CD4-positive, alpha-beta T cell treated with Interleukin-2 at 100 ng/mL for 4 hours (primary cell): ENCODE measurements at regions not wholly inside any gene's neighbourhood (a gene's known extent, or its start where the extent isn't known, plus 50 kb on each side); places are given as distances from the start of the nearest gene placed in this dataset.
"Not testable (repeated sequence)": the region's sequence is repeated elsewhere in the genome, so short reads cannot be mapped to it uniquely, and the experiment has no call there.

Source experiments
- DNase-seq: peaks from one replicate; pipeline ENCODE4 v3.0.0-alpha.2; 2020; ENCODE audit warnings: low spot score

GRCh38 chr1:55445416-55445815, 230.3 kb upstream of the USP24 start:
- DNase-seq: no peak

- DNase-seq: no peak
Observed at GRCh38 chr1:55444667-55445066, 229.5 kb upstream of the USP24 start.

DNA sequence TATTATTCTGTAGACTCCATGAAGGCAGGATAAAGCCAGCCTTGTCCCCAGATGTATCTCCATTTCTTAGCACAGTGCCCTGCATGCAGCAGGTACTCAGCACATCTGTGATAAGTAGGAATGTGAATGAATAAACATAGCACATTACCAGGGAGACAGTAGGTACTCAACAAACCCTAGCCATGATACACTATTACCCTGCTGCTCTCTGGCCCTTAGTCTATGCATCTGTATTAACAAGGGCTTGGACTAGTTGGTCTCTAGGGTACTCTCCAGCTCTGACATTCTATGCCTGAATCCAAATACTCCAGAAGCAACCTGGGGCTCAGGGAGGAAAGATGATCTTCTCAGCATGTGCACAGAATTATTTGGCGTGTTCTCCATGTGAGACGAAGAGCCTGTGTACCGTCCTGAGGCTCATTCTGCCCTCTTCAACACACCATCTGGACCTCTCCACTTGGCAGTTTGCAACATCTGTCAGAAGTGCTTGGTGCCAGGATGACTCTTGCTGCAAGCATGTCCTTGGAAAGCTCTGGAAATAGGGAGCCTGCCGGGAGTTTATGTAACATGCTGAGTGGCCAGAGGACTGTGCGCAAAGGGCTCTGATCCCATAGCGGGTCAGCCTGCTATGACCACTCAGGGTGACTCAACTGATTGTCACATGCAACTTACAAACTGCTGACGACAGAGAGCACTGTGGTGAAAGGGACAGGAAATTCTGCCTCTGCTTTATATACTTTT, 228.2 kb upstream of the USP24 start:
- DNase-seq: no peak

DNA sequence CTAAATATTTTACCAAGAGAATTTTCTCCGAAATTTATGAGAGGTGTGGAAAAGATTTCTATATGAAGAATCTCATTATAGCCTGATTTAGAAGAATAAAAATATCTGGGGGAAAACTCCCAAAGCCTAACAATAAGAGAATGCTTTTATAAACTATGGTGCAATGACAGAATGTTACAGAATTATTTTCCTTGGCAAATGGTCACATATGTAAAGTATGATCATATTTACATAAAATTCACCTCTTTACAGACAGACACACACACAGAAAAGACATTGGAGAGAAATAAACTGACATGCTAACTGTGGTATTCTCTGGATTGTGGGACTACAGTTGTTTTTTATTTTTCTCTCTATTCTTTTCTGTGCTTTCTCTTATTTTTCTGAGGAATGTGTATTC, 226.3 kb upstream of the USP24 start:
- no peak for DNase-seq

DNA sequence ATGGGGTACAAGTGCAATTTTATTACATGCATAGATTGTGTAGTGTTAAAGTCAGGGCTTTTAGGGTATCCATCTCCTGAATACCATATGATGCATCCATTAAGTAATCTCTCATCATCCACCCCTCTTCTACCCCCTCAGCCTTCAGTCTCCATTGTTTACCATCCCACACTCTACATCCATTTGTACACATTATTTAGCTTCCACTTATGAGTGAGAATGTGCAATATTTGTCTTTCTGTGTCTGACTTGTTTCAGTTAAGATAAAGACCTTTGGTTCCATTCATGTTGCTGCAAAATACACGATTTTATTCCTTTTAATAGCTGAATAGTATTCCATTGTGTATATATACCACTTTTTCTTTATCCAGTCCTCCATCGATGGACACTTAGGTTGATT, 222.5 kb upstream of the USP24 start:
- DNase-seq: no peak

DNA sequence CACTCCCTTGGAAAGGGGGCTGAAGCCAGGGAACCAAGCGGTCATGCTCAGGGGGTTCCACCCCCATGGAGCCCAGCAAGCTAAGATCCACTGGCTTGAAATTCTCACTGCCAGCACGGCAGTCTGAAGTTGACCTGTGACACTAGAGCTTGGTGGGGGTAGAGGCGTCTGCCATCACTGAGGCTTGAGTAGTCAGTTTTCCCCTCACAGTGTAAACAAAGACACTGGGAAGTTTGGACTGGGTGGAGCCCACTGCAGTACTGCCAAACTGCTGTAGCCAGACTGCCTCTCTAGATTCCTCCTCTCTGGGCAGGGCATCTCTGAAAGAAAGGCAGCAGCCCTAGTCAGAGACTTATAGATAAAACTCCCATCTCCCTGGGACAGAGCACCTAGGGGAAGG, 215.6 kb upstream of the USP24 start:
- not testable (repeated sequence) for DNase-seq

GRCh38 chr1:55430206-55430605, 215.0 kb upstream of the USP24 start:
- DNase-seq: not testable (repeated sequence)

GRCh38 chr1:55428944-55429931, 214.1 kb upstream of the USP24 start:
- no peak for DNase-seq

GRCh38 chr1:55428231-55428630, 213.1 kb upstream of the USP24 start:
- no peak for DNase-seq

GRCh38 chr1:55427606-55428005, 212.4 kb upstream of the USP24 start:
- DNase-seq: no peak

- no peak for DNase-seq
Observed at GRCh38 chr1:55426619-55427018, 211.5 kb upstream of the USP24 start.

GRCh38 chr1:55426156-55426555, 211.0 kb upstream of the USP24 start:
- no peak for DNase-seq

DNA sequence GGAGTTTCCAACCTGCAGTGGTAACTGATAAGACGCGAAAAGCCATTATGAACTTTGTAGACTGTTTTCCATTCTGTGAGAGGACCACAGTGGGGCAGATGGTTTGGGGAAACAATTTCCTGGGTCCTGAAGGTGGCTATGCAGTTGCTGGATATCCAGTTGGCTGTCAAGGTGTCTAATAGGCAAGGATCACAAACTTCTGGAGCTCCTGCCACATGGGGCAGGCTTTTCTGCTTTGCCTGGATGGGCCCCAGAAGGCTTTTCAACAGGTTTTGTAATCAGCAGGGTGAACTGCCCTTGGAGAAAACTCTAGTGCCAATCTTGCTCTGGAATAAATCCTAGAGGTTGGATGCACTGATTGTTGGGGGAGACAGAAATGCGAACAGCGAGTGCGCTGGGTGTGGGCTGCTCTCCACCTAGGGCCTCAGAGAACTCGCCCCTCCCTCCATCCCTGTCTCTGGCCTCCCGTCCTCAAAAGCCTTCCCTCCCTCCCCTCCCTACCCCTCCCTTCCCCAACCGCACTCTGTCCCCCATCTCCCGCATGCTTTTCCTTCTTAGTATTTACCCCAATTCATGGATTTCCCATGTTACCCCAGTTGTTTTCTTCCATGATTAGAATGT, 210.3 kb upstream of the USP24 start:
- no peak for DNase-seq

GRCh38 chr1:55423376-55423775, 208.2 kb upstream of the USP24 start:
- DNase-seq: no peak

DNA sequence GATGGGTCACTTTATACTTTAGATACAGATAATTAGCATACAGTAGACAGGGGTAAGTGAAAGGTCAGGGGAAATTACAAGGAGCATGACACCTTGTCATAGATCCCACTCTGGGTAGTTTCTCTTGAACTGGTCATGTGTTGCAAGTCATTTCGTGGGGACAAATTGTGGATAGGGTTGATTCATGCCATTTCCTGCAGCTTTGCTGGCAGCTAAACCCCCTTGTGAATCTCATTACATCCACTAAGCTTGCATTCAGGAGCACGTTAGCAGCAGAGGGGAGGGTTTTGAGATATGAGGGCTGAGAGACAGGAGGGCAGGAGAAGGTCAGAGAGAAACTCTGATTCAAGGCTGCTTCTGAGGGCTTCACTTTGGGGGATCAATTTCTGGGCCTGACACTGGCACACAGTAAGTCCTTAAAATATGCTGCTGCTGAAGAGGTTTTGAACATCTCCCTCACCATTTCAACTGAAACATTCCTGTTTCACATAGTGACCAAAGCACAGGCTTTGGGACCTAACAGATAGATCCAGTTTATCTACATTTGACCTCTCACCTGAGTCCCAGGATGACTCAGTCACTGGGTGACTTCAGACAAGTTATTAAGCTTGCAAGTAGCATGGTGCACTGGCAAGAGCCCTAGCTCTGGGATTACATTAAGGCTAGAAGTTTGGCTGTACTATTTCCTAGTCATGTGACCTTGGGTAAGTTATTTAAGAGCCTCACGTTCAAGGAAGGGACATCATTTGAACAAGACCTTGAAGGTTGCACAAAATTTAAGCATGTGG, 206.0 kb upstream of the USP24 start:
- no peak for DNase-seq

DNA sequence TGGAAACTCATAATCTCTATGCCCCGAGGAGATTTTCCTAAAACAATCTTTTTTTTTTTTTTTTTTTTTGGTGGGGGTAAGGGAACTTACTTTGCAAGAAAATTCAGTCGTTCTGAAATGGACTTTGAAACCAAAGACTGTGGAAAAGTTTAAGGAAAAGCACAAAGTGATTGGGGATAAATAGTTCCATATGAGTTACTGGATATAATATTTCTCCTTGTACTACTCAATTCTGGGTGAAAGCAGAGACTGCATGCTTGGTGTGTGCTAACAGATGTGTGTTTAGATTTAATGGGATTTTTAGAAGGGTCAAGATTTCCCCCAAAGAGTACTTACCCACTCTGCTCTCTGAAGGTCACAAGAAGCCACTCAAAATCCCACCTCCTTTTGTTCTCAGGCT, 204.9 kb upstream of the USP24 start:
- DNase-seq: no peak

- DNase-seq: no peak
Observed at GRCh38 chr1:55418208-55419000, 203.2 kb upstream of the USP24 start.

- DNase-seq: no peak
Observed at GRCh38 chr1:55416164-55416842, 201.1 kb upstream of the USP24 start.

DNA sequence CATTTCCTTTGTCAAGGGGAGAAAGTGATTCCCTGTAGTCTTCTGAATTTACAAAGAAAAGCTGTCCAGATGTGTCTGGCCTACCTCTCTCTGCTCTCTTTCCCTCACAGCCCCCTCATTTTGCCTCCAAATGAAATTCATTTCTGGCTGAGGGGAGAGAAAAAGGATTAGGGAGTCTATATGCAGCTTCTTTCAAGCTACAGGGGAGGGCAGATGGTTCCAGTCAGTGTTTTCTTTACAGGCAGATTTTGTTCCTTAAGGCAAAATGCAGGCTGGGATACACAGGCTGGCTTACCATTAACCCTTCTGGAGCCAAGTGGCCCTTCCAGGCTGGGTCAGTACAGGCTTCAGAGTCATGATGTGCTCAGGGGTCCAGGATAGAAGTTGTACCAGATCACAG, 198.1 kb upstream of the USP24 start:
- no peak for DNase-seq

- no peak for DNase-seq
Observed at GRCh38 chr1:55412060-55412459, 196.9 kb upstream of the USP24 start.
